Parathyroid adenoma (tissue), 2 donors: ENCODE measurements at regions not wholly inside any gene's neighbourhood (a gene's known extent, or its start where the extent isn't known, plus 50 kb on each side); places are given as distances from the start of the nearest gene placed in this dataset.

Experiments used
- H2AFZ ChIP-seq: fragments of 300-600 bp; sonication (generic); one replicate; pipeline ENCODE4 v1.7.0; 2017; ENCODE audit warnings: antibody characterized with exemption, mild to moderate bottlenecking
- H3K27ac ChIP-seq: fragments of 300-600 bp; sonication (generic); one replicate; pipeline ENCODE4 v1.7.0; 2017
- H3K27me3 ChIP-seq: fragments of 300-600 bp; sonication (generic); one replicate; pipeline ENCODE4 v1.7.0; 2017; ENCODE audit warnings: low read length; ENCODE audit not compliant: control insufficient read depth, insufficient read depth
- H3K36me3 ChIP-seq: fragments of 300-600 bp; sonication (generic); one replicate; pipeline ENCODE4 v1.7.0; 2017; ENCODE audit warnings: low read length; ENCODE audit not compliant: control insufficient read depth, insufficient read depth
- H3K4me1 ChIP-seq: fragments of 300-600 bp; sonication (generic); one replicate; pipeline ENCODE4 v1.7.0; 2017; ENCODE audit warnings: control low read depth
- H3K4me2 ChIP-seq: fragments of 300-600 bp; sonication (generic); one replicate; pipeline ENCODE4 v1.7.0; 2017; ENCODE audit warnings: low read length
- H3K4me3 ChIP-seq: fragments of 300-600 bp; sonication (generic); one replicate; pipeline ENCODE4 v1.7.0; 2017; ENCODE audit warnings: low read depth, low read length
- H3K79me2 ChIP-seq: fragments of 300-600 bp; sonication (generic); one replicate; pipeline ENCODE4 v1.7.0; 2017; ENCODE audit warnings: control low read depth
- H3K9ac ChIP-seq: fragments of 300-600 bp; sonication (generic); one replicate; pipeline ENCODE4 v1.7.0; 2017; ENCODE audit warnings: mild to moderate bottlenecking
- H3K9me3 ChIP-seq: fragments of 300-600 bp; sonication (generic); one replicate; pipeline ENCODE4 v1.7.0; 2017; ENCODE audit warnings: low read length; ENCODE audit not compliant: control insufficient read depth
- CTCF ChIP-seq: fragments of 300-600 bp; sonication (generic); IDR thresholded peaks from one replicate; pipeline ENCODE4 v1.7.0; 2017; ENCODE audit warnings: antibody characterized with exemption, mild to moderate bottlenecking
- donor health status: primary hyperparathyroidism.

GRCh38 chr11:115579181-115579825 is 75.1 kb upstream of the CADM1 start:
- Histone ChIP-seq H3K4me1 (no peaks in the 10 kb centered on the region), H3K4me2 (no peak overlapping the region), H3K4me3 (no peak overlapping the region), H3K27ac (no peak overlapping the region), H3K36me3 (no peaks in the 10 kb centered on the region), H2AFZ (no peak overlapping the region), H3K9me3 (no peaks in the 10 kb centered on the region), H3K79me2 (no peaks in the 10 kb centered on the region), H3K9ac (no peak overlapping the region), H3K27me3 (no peaks in the 10 kb centered on the region)
- TF ChIP-seq CTCF, result no peak

DNA sequence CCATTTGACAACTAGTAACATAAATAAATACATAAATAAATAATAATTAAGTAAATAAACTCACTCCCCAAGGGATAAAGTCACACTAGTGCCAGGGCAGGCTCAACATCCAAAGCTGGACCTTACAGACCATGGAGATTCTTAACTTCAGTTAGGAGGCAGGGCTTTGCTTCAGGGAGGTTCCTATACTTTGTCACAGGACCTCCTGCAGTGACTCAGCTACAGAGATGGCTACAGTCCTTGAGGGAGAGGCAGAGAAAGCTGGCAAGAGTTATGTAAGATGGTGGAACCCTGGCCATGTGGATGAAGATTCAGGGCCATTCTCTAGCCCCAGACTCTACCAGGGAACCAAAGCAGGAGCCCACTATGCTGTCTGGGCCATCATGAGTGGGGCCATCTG is 74.1 kb upstream of the CADM1 start:
- H2AFZ ChIP-seq, result no peak overlapping the region
- no peak overlapping the region for H3K4me2 ChIP-seq
- H3K9ac ChIP-seq, result no peak overlapping the region
- no peak overlapping the region for H3K27ac ChIP-seq
- H3K4me3 ChIP-seq, result no peak overlapping the region
- TF ChIP-seq CTCF, result no peak
- H3K27me3 ChIP-seq, result no peaks in the 10 kb centered on the region
- H3K4me1 ChIP-seq, result no peaks in the 10 kb centered on the region
- no peaks in the 10 kb centered on the region for H3K79me2 ChIP-seq
- no peaks in the 10 kb centered on the region for H3K36me3 ChIP-seq
- no peaks in the 10 kb centered on the region for H3K9me3 ChIP-seq

DNA sequence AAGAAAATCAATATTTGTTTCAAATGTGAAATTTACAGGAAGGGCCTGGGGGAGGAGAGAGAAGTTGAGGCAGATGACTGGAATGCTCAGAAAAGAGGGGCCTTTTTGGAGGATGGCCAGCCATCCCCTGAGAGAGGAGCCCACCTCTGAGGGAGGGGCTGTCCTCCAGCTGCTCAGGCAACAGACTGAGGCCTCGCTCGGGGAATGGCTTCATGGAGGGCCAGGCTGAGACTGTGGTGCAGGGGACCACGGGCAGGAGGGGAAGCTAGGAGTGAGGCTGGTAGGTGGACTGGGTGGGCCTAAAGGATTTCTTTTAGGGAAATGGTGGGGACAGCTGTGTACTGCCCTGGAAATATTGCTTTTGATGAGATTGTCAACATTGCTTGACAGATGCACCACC is 73.5 kb upstream of the CADM1 start:
- H3K4me1 ChIP-seq, result no peaks in the 10 kb centered on the region
- H3K4me2 ChIP-seq, result no peak overlapping the region

GRCh38 chr11:115576606-115577380 is 72.6 kb upstream of the CADM1 start:
- Histone ChIP-seq H3K4me2 (no peak overlapping the region), H3K9me3 (no peaks in the 10 kb centered on the region), H3K79me2 (no peaks in the 10 kb centered on the region), H2AFZ (no peak overlapping the region), H3K4me1 (no peaks in the 10 kb centered on the region), H3K27me3 (no peaks in the 10 kb centered on the region), H3K9ac (no peak overlapping the region), H3K27ac (no peak overlapping the region), H3K36me3 (no peaks in the 10 kb centered on the region), H3K4me3 (no peak overlapping the region)
- TF ChIP-seq CTCF, result no peak

More for the DNA sequence above, 73.5 kb upstream of the CADM1 start:
- no peaks in the 10 kb centered on the region for H3K9me3 ChIP-seq
- no peak for TF ChIP-seq CTCF
- H3K9ac ChIP-seq, result no peak overlapping the region
- no peak overlapping the region for H2AFZ ChIP-seq
- no peaks in the 10 kb centered on the region for H3K27me3 ChIP-seq
- H3K36me3 ChIP-seq, result no peaks in the 10 kb centered on the region
- H3K4me3 ChIP-seq, result no peak overlapping the region
- H3K27ac ChIP-seq, result no peak overlapping the region
- no peaks in the 10 kb centered on the region for H3K79me2 ChIP-seq
